Right lung (tissue), 2 donors: ENCODE measurements at regions not wholly inside any gene's neighbourhood (a gene's known extent, or its start where the extent isn't known, plus 50 kb on each side); places are given as distances from the start of the nearest gene placed in this dataset.
"Not testable (repeated sequence)": the region's sequence is repeated elsewhere in the genome, so short reads cannot be mapped to it uniquely, and the experiment has no call there.

Experiments
- DNase-seq, 2 donors: peaks; one replicate each; pipeline ENCODE4 v3.0.0-alpha.2; 2013

GRCh38 chr6:130715058-130715457, 112.1 kb upstream of the SMLR1 start:
- DNase-seq: no peak

- DNase-seq: no peak
Observed at GRCh38 chr6:130716466-130716865, 110.7 kb upstream of the SMLR1 start.

- DNase-seq: no peak
Observed at GRCh38 chr6:130717657-130718056, 109.5 kb upstream of the SMLR1 start.

- no peak for DNase-seq
Observed at GRCh38 chr6:130720076-130720715, 107.0 kb upstream of the SMLR1 start.

GRCh38 chr6:130724089-130724488, 103.1 kb upstream of the SMLR1 start:
- DNase-seq: no peak

GRCh38 chr6:130725551-130725950, 101.7 kb upstream of the SMLR1 start:
- DNase-seq: no peak

DNA sequence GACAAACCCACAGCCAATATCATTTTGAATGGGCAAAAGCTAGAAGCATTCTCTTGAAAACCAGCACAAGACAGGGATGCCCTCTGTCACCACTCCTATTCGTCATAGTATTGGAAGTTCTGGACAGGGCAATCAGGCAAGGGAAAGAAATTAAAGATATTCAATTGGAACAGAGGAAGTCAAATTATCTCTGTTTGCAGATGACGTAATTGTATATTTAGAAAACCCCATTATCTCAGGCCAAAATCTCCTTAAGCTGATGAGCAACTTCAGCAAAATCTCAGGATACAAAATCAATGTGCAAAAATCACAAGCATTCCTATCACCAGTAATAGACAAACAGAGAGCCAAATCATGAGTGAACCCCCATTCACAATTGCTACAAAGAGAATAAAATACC, 99.1 kb upstream of the SMLR1 start:
- not testable (repeated sequence) for DNase-seq

GRCh38 chr6:130730600-130730999, 96.6 kb upstream of the SMLR1 start:
- DNase-seq: no peak

GRCh38 chr6:130734161-130734560, 93.0 kb upstream of the SMLR1 start:
- no peak for DNase-seq

DNA sequence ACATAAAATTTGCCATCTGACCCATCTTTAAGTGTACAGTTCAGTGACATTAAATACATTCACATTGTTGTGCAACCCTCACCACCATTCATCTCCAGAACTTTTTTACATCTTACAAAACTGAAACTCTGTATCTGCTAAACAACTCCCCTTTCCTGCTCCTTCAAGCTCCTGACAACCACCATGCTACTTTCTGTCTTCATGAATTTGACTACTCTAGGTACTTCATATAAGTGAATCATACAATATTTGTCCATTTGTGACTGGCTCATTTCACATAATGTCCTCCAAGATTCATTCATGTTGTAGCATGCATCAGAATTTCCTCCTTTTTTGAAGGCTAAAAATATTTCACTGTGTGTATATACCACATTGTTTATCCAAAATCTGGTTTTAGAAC, 86.9 kb upstream of the SMLR1 start:
- no peak for DNase-seq

GRCh38 chr6:130742131-130742681, 85.0 kb upstream of the SMLR1 start:
- DNase-seq: no peak

GRCh38 chr6:130743175-130743574, 84.0 kb upstream of the SMLR1 start:
- DNase-seq: no peak

DNA sequence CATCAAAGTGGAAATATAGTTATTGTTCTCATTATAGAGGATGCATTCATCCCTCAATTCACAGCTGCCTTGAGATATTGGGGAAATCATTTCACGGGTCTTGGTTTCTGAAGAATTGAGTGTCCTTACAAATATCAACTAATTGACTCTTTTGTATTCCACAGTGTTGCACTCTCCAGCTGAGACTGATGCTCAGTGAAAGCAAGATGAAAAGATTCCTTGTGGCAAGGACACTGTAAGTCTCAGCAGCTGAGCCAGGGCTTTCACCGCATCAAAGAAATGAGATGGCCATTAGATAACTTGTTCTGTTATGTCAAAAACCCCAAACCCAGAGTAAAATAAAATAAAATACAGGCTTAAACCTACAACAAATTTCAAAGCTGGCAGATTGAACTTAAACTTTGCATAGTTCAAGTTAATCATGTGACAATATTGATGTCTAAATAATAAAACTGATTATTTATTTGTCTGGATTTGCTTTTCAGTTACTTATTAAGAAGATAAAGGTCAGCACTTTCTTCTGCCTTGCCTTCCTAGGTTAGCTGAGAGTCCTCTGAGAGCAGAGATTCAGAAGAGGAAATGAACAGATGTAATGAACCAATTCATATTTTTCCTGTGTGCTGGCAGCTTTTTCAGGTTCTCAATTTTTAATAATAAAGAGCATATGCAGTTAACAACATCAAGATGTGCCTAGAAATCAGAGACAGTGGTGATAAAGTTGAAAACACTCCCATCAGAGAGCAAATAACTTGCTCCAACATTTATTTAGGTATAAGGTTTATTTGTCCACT, 82.4 kb upstream of the SMLR1 start:
- DNase-seq: no peak

DNA sequence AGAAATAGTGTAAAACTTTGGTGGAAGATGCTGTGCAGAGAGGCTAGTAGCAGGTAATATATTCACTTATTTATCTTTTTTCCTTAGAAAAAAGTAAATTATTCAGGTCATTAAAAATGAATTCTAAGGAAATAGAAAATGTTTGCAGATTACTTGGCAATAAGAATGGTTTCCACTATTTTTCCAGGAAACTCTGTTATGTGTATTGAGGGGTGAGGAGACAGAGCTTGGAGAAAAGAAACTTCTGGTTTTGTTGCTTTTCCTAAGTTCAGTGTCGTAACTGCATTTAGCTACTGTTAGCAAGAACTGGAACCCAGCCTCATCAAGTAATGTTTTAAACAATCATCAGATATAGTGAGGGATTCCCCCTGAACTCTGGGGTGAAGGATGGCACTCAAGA, 79.2 kb upstream of the SMLR1 start:
- no peak for DNase-seq

DNA sequence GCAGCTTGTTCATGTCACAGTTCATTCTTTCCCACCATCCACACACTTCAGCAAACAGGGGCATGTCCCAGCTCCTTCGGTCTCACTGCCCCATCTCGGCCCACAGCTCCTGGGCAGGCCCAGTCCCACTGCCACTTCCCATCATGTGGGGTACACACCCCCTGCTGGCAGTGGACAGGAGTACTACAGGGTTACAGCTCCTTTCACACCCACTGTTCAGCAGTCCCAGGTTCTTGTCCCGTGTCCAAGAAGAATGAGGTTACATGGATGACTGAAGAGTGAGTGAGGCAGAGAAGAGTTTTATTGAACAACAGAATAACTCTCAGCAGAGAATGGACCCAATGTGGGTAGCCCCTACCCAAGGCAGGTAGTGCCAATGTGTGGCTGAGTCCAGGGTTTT, 77.8 kb upstream of the SMLR1 start:
- DNase-seq: no peak

DNA sequence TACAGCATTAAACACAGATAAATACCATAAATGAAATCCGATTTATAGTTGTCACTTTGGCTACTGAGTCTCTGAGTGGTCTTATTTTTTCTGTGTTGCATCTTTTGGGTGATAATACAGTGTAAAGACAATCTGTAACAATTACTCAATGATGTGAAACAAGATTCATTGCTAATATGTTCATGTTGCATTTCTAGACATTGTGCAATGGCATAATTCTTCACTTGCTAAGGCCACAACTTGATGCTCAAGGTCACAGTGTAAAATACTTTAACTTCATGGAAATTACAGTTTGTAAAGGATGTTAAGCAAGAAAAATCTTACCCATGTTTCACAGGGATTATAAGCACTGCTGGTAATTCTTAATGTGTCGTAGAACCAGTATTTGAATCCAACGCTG, 74.9 kb upstream of the SMLR1 start:
- DNase-seq: no peak

- peak in 1 of 2 donors; percentile 5 for DNase-seq
Observed at GRCh38 chr6:130754786-130755367, 72.3 kb upstream of the SMLR1 start.

DNA sequence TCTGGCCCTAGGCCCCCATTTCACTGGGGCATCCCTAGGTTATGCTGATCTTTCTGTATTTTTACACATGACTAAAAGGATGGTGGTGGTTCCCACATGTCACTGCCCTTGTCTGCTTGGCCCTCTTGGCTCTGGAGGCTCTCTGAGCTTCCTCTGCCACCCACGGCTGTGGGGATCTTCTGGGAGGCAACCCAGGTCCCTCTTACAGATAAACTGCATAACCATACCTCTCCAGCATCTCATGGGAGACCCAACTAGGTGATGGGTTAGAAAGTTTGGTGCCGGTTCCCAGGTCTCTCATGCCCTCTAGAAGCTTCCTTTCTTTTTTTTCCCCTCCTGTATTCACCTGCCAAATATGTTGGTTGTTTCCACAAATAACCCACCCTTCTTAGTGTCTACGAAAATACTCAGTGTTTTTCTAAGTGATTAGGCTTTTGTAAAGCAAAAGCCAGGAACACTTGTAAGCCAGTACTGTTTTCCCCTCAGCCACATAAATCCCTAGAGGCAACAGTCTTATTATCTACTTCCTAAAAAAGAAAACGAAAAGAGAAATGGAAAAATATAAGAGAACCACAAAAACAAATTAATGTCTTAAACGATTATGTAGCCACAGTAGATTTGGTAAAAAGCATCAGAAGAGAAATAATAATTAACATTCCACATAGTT, 71.7 kb upstream of the SMLR1 start:
- no peak for DNase-seq

DNA sequence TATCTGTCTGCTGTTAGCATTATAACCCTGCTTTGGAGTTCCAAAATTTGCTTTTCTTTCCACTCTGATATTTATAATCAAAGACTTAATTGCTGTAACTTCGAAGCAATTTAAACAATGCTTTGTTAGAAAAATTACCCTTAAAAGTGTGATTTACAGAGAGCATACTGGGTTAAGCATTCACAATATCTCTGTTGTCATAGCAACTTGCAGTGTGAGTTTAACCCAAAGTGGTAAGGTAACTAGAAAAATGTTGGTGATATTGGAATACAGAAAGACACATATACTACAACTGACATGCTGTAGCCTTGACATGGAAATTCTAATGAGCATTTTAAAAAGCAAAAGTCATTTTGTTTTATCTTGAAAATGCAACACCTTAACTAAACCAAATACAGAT, 70.4 kb upstream of the SMLR1 start:
- DNase-seq: no peak

DNA sequence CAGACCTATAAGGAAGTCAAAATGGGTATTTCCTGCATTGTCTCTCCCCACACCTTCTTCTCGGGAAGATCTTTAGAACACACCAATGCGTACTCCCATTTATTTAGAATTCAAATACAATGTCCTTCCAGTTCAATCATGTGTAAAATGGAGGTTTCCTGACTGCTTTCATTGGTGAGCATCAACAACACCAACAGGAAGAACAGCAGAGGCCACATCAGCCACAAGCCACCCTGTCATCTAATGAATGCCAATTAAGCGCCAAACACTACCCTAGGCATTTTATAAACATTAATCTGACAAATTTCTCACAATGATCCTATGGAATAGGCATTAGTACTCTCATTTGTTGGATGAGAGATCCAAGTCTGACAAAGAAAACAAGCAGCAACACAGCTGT, 68.4 kb upstream of the SMLR1 start:
- no peak for DNase-seq

GRCh38 chr6:130760006-130760405, 67.2 kb upstream of the SMLR1 start:
- DNase-seq: no peak

- DNase-seq: no peak
Observed at GRCh38 chr6:130761286-130761685, 65.9 kb upstream of the SMLR1 start.
